ENCODE measurements at regions not wholly inside any gene's neighbourhood (a gene's known extent, or its start where the extent isn't known, plus 50 kb on each side); places are given as distances from the start of the nearest gene placed in this dataset.

DNA sequence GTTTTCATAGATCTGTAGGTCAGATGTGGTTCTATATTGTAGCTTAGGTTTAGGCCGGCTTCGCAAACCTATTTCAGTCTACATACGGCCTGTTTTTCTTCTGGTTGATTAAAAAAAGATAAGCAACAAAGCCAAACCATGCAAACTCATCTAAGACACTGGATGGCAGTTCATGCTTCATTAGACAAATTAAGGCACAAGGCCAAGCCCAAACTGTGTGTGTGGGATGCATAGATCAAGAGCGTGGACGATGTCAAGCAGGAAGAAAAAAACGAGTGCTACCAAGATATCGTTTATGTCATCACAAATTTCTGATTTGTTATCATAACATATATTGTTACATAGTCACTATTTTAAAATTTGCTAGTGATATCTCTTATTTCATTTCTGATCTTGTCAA is 357.6 kb upstream of the KIRREL3 start:
- 100% methylated on average over 3 of the region's 7 CpGs for WGBS (ENCODE audit: insufficient coverage)
- Histone ChIP-seq H3K4me1 (ENCODE audit: control insufficient read depth in 2 of 2, insufficient read depth in 2 of 2, low read length in 2 of 2) (no peaks in the 10 kb centered on the region), H3K9ac (ENCODE audit: low read length) (no peak overlapping the region), H4K20me1 (ENCODE audit: control insufficient read depth, insufficient read depth, low read length, poor library complexity, severe bottlenecking) (no peaks in the 10 kb centered on the region), H3K4me2 (replicated peaks; ENCODE audit: low read depth, low read length, poor library complexity, severe bottlenecking) (no peak overlapping the region), H3K27me3 (replicated peaks in 1 of 4; ENCODE audit: control extremely low read depth in 1 of 4, control insufficient read depth in 3 of 4, insufficient read depth in 4 of 4, low read length in 3 of 4) (no peaks in the 10 kb centered on the region), H3K9me3 (ENCODE audit: control extremely low read depth in 1 of 3, control insufficient read depth in 2 of 3, insufficient read depth in 1 of 3, low read length in 2 of 3) (no peaks in the 10 kb centered on the region), H2AFZ (ENCODE audit: insufficient read depth, low read depth, low read length, poor library complexity, severe bottlenecking) (no peak overlapping the region), H3K79me2 (ENCODE audit: control insufficient read depth, insufficient read depth, low read length) (no peaks in the 10 kb centered on the region), H3K27ac (ENCODE audit: low read length in 2 of 2) (no peak overlapping the region), H3K4me3 (ENCODE audit: control extremely low read depth in 1 of 5, extremely low read depth in 1 of 5, insufficient read depth in 1 of 5, low read depth in 2 of 5, low read length in 4 of 5) (no peak overlapping the region), H3K36me3 (replicated peaks in 1 of 2; ENCODE audit: control extremely low read depth in 1 of 2, control insufficient read depth in 1 of 2, extremely low read depth in 1 of 2, insufficient read depth in 2 of 2, low read length in 1 of 2) (no peaks in the 10 kb centered on the region)
- ChIA-PET CTCF (no interaction called here), POLR2A (no interaction called here)
- intact Hi-C loops (cut with micrococcal nuclease), result no loop called here
- H3K9me3 Mint-ChIP-seq (ENCODE audit: insufficient read depth), result no peaks in the 10 kb centered on the region
- no peaks in the 10 kb centered on the region for H3K4me1 Mint-ChIP-seq
- H3K27me3 Mint-ChIP-seq, result no peaks in the 10 kb centered on the region
- DNase-seq (no peak), ATAC-seq (ENCODE audit: low read depth) (no peak)
- H3K4me3 Mint-ChIP-seq, result no peak overlapping the region
- no peak overlapping the region for H3K27ac Mint-ChIP-seq
- TF ChIP-seq, protein P1, sequence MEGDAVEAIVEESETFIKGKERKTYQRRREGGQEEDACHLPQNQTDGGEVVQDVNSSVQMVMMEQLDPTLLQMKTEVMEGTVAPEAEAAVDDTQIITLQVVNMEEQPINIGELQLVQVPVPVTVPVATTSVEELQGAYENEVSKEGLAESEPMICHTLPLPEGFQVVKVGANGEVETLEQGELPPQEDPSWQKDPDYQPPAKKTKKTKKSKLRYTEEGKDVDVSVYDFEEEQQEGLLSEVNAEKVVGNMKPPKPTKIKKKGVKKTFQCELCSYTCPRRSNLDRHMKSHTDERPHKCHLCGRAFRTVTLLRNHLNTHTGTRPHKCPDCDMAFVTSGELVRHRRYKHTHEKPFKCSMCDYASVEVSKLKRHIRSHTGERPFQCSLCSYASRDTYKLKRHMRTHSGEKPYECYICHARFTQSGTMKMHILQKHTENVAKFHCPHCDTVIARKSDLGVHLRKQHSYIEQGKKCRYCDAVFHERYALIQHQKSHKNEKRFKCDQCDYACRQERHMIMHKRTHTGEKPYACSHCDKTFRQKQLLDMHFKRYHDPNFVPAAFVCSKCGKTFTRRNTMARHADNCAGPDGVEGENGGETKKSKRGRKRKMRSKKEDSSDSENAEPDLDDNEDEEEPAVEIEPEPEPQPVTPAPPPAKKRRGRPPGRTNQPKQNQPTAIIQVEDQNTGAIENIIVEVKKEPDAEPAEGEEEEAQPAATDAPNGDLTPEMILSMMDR (IDR thresholded peaks at IDR 0.05), result no peak
- TF ChIP-seq EZH2 (IDR thresholded peaks at IDR 0.05; ENCODE audit: borderline replicate concordance, insufficient read depth, low read depth, low read length, poor library complexity, severe bottlenecking), result no peak

DNA sequence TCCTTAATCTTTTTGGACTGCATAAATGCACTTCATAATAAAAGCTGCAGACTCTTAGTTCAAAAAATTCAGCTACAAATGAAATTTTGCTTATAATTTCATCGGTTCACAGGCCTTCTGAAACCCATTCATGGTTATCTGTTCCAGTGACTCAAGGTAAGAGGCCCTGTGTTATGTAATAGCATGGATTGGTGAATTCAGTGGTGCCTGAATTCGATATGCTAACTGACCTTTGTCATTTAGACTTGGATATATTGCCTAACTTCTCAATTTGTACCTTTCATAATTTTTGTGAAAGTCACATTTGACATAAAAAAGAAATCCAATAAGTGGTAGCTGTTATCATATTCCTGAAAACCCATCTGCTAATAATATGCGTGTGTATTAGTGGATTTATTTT is 349.9 kb upstream of the KIRREL3 start:
- H3K27ac Mint-ChIP-seq, result no peak overlapping the region
- no peak for ATAC-seq (ENCODE audit: low read depth)
- no peak for TF ChIP-seq EZH2 (IDR thresholded peaks at IDR 0.05; ENCODE audit: borderline replicate concordance, insufficient read depth, low read depth, low read length, poor library complexity, severe bottlenecking)
- TF ChIP-seq, protein P1 (IDR thresholded peaks at IDR 0.05), result no peak
- no peak overlapping the region for H3K4me2 ChIP-seq (replicated peaks; ENCODE audit: low read depth, low read length, poor library complexity, severe bottlenecking)
- H3K9ac ChIP-seq (ENCODE audit: low read length), result no peak overlapping the region
- H3K4me3 Mint-ChIP-seq, result no peak overlapping the region
- H3K79me2 ChIP-seq (ENCODE audit: control insufficient read depth, insufficient read depth, low read length), result no peaks in the 10 kb centered on the region
- H3K27ac ChIP-seq (ENCODE audit: low read length in 2 of 2), result no peak overlapping the region
- H3K4me1 Mint-ChIP-seq, result no peaks in the 10 kb centered on the region
- H3K9me3 ChIP-seq (ENCODE audit: control extremely low read depth in 1 of 3, control insufficient read depth in 2 of 3, insufficient read depth in 1 of 3, low read length in 2 of 3), result no peaks in the 10 kb centered on the region
- POLR2A ChIA-PET, result no interaction called here
- H3K27me3 ChIP-seq (replicated peaks in 1 of 4; ENCODE audit: control extremely low read depth in 1 of 4, control insufficient read depth in 3 of 4, insufficient read depth in 4 of 4, low read length in 3 of 4), result no peaks in the 10 kb centered on the region
- no peaks in the 10 kb centered on the region for H3K4me1 ChIP-seq (ENCODE audit: control insufficient read depth in 2 of 2, insufficient read depth in 2 of 2, low read length in 2 of 2)
- H3K27me3 Mint-ChIP-seq, result no peaks in the 10 kb centered on the region
- WGBS (ENCODE audit: insufficient coverage), result no CpG with 5 or more reads among the region's 3 CpGs
- no peaks in the 10 kb centered on the region for H4K20me1 ChIP-seq (ENCODE audit: control insufficient read depth, insufficient read depth, low read length, poor library complexity, severe bottlenecking)
- CTCF ChIA-PET, result interaction anchor here (0.6 to 0.9 kb wide), 3 partner anchors 8 to 909 kb away, joined by 3 to 4 read pairs (median 3); no protein-coding TSS in a partner anchor
- H3K36me3 ChIP-seq (replicated peaks in 1 of 2; ENCODE audit: control extremely low read depth in 1 of 2, control insufficient read depth in 1 of 2, extremely low read depth in 1 of 2, insufficient read depth in 2 of 2, low read length in 1 of 2), result no peaks in the 10 kb centered on the region
- peaks cover 5% of the 10 kb centered on the region for H3K9me3 Mint-ChIP-seq (ENCODE audit: insufficient read depth)
- intact Hi-C loops (cut with micrococcal nuclease), result no loop called here
- no peak for DNase-seq
- no peak overlapping the region for H2AFZ ChIP-seq (ENCODE audit: insufficient read depth, low read depth, low read length, poor library complexity, severe bottlenecking)
- no peak overlapping the region for H3K4me3 ChIP-seq (ENCODE audit: control extremely low read depth in 1 of 5, extremely low read depth in 1 of 5, insufficient read depth in 1 of 5, low read depth in 2 of 5, low read length in 4 of 5)

All from B cell (primary cell).